IMR-90 (cell line): ENCODE measurements at regions not wholly inside any gene's neighbourhood (a gene's known extent, or its start where the extent isn't known, plus 50 kb on each side); places are given as distances from the start of the nearest gene placed in this dataset.

ENCODE experiments used
- ATAC-seq: fragments of 200-7000 bp; cut with Tn5 transposase; 2 replicates; pipeline ENCODE4 v1.9.1; 2020; ENCODE audit warnings: low read depth, mild to moderate bottlenecking, moderate library complexity
- BruUV-seq: library from RNA; stranded (reverse); fragments of 400-500 nt; replicated peaks from 2 replicates; lab custom pipeline; 2021; lab: Mats Ljungman, UMichigan
- CTCF ChIA-PET: fragments of 300-600 bp; formaldehyde crosslinking; extraction: SDS; loops from one replicate; lab custom pipeline; 2021; ENCODE audit warnings: antibody characterized with exemption; lab: Yijun Ruan, JAX
- POLR2A ChIA-PET: fragments of 300-600 bp; sonication (Branson Sonifier 250); formaldehyde crosslinking; loops from one replicate; lab custom pipeline; 2022; ENCODE audit warnings: antibody characterized with exemption; ENCODE audit not compliant: unreplicated experiment; lab: Charles Lee
- DNase-seq: peaks from one replicate; pipeline ENCODE4 v3.0.0; 2013
- H2AFZ ChIP-seq: replicated peaks from 2 replicates; pipeline ENCODE3; 2013; ENCODE audit warnings: low read length, mild to moderate bottlenecking; ENCODE audit not compliant: poor library complexity
- H2AK5ac ChIP-seq: 2 replicates; pipeline ENCODE4 v1.6.1; 2013; ENCODE audit warnings: low read depth, low read length, inconsistent platforms
- H2AK9ac ChIP-seq: replicated peaks from 2 replicates; pipeline ENCODE3; 2013; ENCODE audit warnings: mild to moderate bottlenecking, low read depth, low read length, moderate library complexity; ENCODE audit not compliant: poor library complexity
- H2BK120ac ChIP-seq: 2 replicates; pipeline ENCODE4 v1.6.1; 2013; ENCODE audit warnings: low read depth, low read length, inconsistent platforms
- H2BK15ac ChIP-seq: 3 replicates; pipeline ENCODE4 v1.6.1; 2013; ENCODE audit warnings: low read depth, low read length, inconsistent platforms
- H2BK20ac ChIP-seq: 2 replicates; pipeline ENCODE4 v1.6.1; 2013; ENCODE audit warnings: low read depth, mild to moderate bottlenecking, inconsistent platforms, low read length, moderate library complexity
- H2BK5ac ChIP-seq: 2 replicates; pipeline ENCODE4 v1.6.1; 2013; ENCODE audit warnings: mild to moderate bottlenecking, low read depth, low read length, inconsistent platforms; ENCODE audit not compliant: poor library complexity, severe bottlenecking
- H3K14ac ChIP-seq: replicated peaks from 2 replicates; pipeline ENCODE4 v1.6.1; 2013; ENCODE audit warnings: low read depth, low read length, inconsistent platforms
- H3K18ac ChIP-seq: 2 replicates; pipeline ENCODE4 v1.6.1; 2013; ENCODE audit warnings: low read depth, low read length, control low read depth
- H3K23ac ChIP-seq: 2 replicates; pipeline ENCODE4 v1.6.1; 2013; ENCODE audit warnings: low read depth, low read length, inconsistent platforms
- H3K27ac ChIP-seq: 2 replicates; pipeline ENCODE4 v1.5.1; 2013; ENCODE audit warnings: mild to moderate bottlenecking, control low read depth, low read length; ENCODE audit not compliant: insufficient read depth
- H3K27me3 ChIP-seq: 2 replicates; pipeline ENCODE4 v1.6.1; 2013; ENCODE audit warnings: low read length; ENCODE audit not compliant: control insufficient read depth, insufficient read depth
- H3K36me3 ChIP-seq: 2 replicates; pipeline ENCODE4 v1.6.1; 2013; ENCODE audit warnings: low read length, mixed read lengths; ENCODE audit not compliant: control insufficient read depth, insufficient read depth
- H3K4ac ChIP-seq: 2 replicates; pipeline ENCODE4 v1.6.1; 2013; ENCODE audit warnings: low read depth, low read length, inconsistent platforms
- H3K4me1 ChIP-seq: 2 replicates; pipeline ENCODE4 v1.6.1; 2013; ENCODE audit warnings: low read length, mixed read lengths; ENCODE audit not compliant: control insufficient read depth, insufficient read depth
- H3K4me2 ChIP-seq: 2 replicates; pipeline ENCODE4 v1.6.1; 2013; ENCODE audit warnings: low read depth, mild to moderate bottlenecking, control low read depth, low read length, moderate library complexity
- H3K4me3 ChIP-seq: 2 replicates; pipeline ENCODE4 v1.5.1; 2013; ENCODE audit warnings: low read depth, mild to moderate bottlenecking, control low read depth, low read length, moderate library complexity; ENCODE audit not compliant: insufficient read depth
- H3K56ac ChIP-seq: 2 replicates; pipeline ENCODE4 v1.6.1; 2013; ENCODE audit warnings: low read length, inconsistent platforms; ENCODE audit not compliant: insufficient read depth; ENCODE audit errors: extremely low read depth
- H3K79me1 ChIP-seq, 2 experiments: 2 replicates each; pipeline ENCODE4 v1.6.1; 2013; ENCODE audit warnings: low read length in 2 of 2, inconsistent platforms in 1 of 2, low read depth in 1 of 2
- H3K9ac ChIP-seq: 2 replicates; pipeline ENCODE4 v1.6.1; 2013; ENCODE audit warnings: low read depth, low read length, control low read depth
- H3K9me1 ChIP-seq: 2 replicates; pipeline ENCODE4 v1.6.1; 2013; ENCODE audit warnings: low read length, inconsistent platforms; ENCODE audit not compliant: insufficient read depth
- H3K9me3 ChIP-seq: 2 replicates; pipeline ENCODE4 v1.6.1; 2013; ENCODE audit warnings: low read length; ENCODE audit not compliant: control insufficient read depth, insufficient read depth
- H4K20me1 ChIP-seq: 2 replicates; pipeline ENCODE4 v1.6.1; 2013; ENCODE audit warnings: low read length, inconsistent platforms; ENCODE audit not compliant: insufficient read depth
- H4K5ac ChIP-seq: 2 replicates; pipeline ENCODE4 v1.6.1; 2013; ENCODE audit warnings: mild to moderate bottlenecking, low read depth, low read length, control low read depth
- H4K8ac ChIP-seq, 2 experiments: 2 replicates each; pipeline ENCODE4 v1.6.1; 2013; ENCODE audit warnings: low read depth in 2 of 2, low read length in 2 of 2, control low read depth in 1 of 2, inconsistent platforms in 1 of 2
- H4K91ac ChIP-seq: 2 replicates; pipeline ENCODE4 v1.6.1; 2013; ENCODE audit warnings: low read depth, low read length, inconsistent platforms; ENCODE audit not compliant: insufficient read depth
- MAZ ChIP-seq: IDR thresholded peaks from 2 replicates; pipeline ENCODE4 v1.6.1; 2012; ENCODE audit warnings: low read depth, mild to moderate bottlenecking, low read length, improper control_type of control experiment, moderate library complexity, borderline replicate concordance
- MXI1 ChIP-seq: IDR thresholded peaks from 2 replicates; pipeline ENCODE4 v1.6.1; 2012; ENCODE audit warnings: low read depth, mild to moderate bottlenecking, low read length, moderate library complexity, borderline replicate concordance
- RAD21 ChIP-seq: IDR thresholded peaks from 2 replicates; pipeline ENCODE4 v1.6.1; 2012; ENCODE audit warnings: low read length, improper control_type of control experiment
- RFX5 ChIP-seq: IDR thresholded peaks from 2 replicates; pipeline ENCODE4 v1.8.0; 2012; ENCODE audit warnings: low read depth, mild to moderate bottlenecking, low read length, moderate library complexity
- WGBS, 2 experiments: methylation state at CpG; one replicate each; pipeline versions ENCODE4 v1.1.5 to v1.1.7; 2013; ENCODE audit warnings: missing lambda C conversion rate in 2 of 2; ENCODE audit not compliant: insufficient read length in 1 of 2; ENCODE audit errors: extremely low coverage in 2 of 2; 5-methylcytosine and 5-hydroxymethylcytosine counted together
- dilution Hi-C: fragments of 300-500 bp; cut with HindIII; formaldehyde crosslinking; loops from one replicate; pipeline ENCODE4 v1.14.3; 2018; ENCODE audit warnings: low sequenced_read_pairs; ENCODE audit not compliant: unreplicated experiment
- in situ Hi-C: fragments of 300-500 bp; cut with MboI; formaldehyde crosslinking; loops from 3 replicates; pipeline ENCODE4 v1.14.3; 2019; ENCODE audit warnings: low sequenced_read_pairs, inconsistent platforms, mixed read lengths
- intact Hi-C: fragments of 100-400 bp; cut with micrococcal nuclease; formaldehyde crosslinking; loops from 2 replicates; pipeline ENCODE4 v1.10.0; 2022

DNA sequence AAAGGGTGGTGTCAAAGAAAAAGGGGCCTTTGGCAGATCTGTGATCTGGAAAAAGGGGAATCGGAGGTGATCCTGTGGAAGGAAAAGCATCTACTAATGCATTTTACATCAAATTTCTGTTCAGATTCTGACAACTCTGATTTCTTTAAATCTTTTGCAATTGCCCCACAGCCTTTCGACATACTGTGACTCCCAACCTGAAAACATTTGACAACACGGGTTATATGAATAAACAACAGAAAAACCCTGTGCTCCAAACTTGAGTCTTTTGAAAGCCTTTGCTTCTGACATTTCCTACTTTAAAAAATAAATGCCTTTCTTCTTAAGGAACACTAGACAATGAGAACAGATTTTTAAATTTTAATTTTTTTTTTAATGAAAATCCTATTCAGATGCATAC is 231.9 kb upstream of the HMGA2 start:
- no peaks in the 10 kb centered on the region for H3K36me3 ChIP-seq
- WGBS, 2 experiments, result no CpG with 5 or more reads among the region's 3 CpGs
- no peak for TF ChIP-seq RAD21
- no peak for TF ChIP-seq MXI1
- no peak for TF ChIP-seq MAZ
- TF ChIP-seq RFX5, result no peak
- H3K23ac ChIP-seq, result no peak overlapping the region
- no peak overlapping the region for H2AK5ac ChIP-seq
- H2BK120ac ChIP-seq, result peak overlapping the region; percentile 42; the same call in 1 of the 2 replicates
- ChIA-PET CTCF (interaction anchor here (1.2 kb wide), 1 partner anchor 10 kb away, joined by 6 read pairs; no protein-coding TSS in a partner anchor), POLR2A (no interaction called here)
- no peak overlapping the region for H3K4me2 ChIP-seq
- H3K18ac ChIP-seq, result peak overlapping the region; percentile 23; the same call in 1 of the 2 replicates
- H3K27ac ChIP-seq, result no peak overlapping the region
- dilution Hi-C loops, result no loop called here
- no peak for ATAC-seq
- H4K20me1 ChIP-seq, result no peaks in the 10 kb centered on the region
- H3K9ac ChIP-seq, result no peak overlapping the region
- H2BK15ac ChIP-seq, result 0 out of 3 replicates have a peak overlapping the region, but pooled peaks have one; percentile 68
- no peak overlapping the region for H4K8ac ChIP-seq
- H3K9me3 ChIP-seq, result no peaks in the 10 kb centered on the region
- no peak overlapping the region for H3K4me3 ChIP-seq
- H2BK5ac ChIP-seq, result no peak overlapping the region
- intact Hi-C loops, result no loop called here
- in situ Hi-C loops, result no loop called here
- H3K79me1 ChIP-seq, result no peaks in the 10 kb centered on the region
- H3K27me3 ChIP-seq, result no peaks in the 10 kb centered on the region
- no peak for DNase-seq
- BruUV-seq, result no TSS peak
- peak overlapping the region; percentile 35; the same call in 1 of the 2 replicates for H2BK20ac ChIP-seq
- H4K5ac ChIP-seq, result peak overlapping the region; percentile 53; the same call in 1 of the 2 replicates
- peaks cover 14% of the 10 kb centered on the region for H3K4me1 ChIP-seq
- no peak overlapping the region for H3K14ac ChIP-seq
- H2AK9ac ChIP-seq, result no peak overlapping the region
- no peak overlapping the region for H3K56ac ChIP-seq
- H2AFZ ChIP-seq, result no peak overlapping the region
- no peaks in the 10 kb centered on the region; the same call in 1 of the 2 replicates for H3K9me1 ChIP-seq
- H3K4ac ChIP-seq, result no peak overlapping the region
- H4K91ac ChIP-seq, result peak overlapping the region; percentile 34; the same call in 1 of the 2 replicates
